GM21529 (cell line): ENCODE measurements at regions not wholly inside any gene's neighbourhood (a gene's known extent, or its start where the extent isn't known, plus 50 kb on each side); places are given as distances from the start of the nearest gene placed in this dataset.

Experiments used
- ATAC-seq: cut with Tn5 transposase; IDR thresholded peaks from one replicate; pipeline ENCODE4 v1.9.1; 2021; ENCODE audit not compliant: unreplicated experiment

GRCh38 chr9:1201262-1201661, 151.1 kb downstream of the DMRT2 start:
- no peak for ATAC-seq

- no peak for ATAC-seq
Observed at GRCh38 chr9:1201901-1202300, 151.7 kb downstream of the DMRT2 start.

- ATAC-seq: no peak
Observed at GRCh38 chr9:1202512-1203280, 152.5 kb downstream of the DMRT2 start.

- no peak for ATAC-seq
Observed at GRCh38 chr9:1207686-1208085, 157.5 kb downstream of the DMRT2 start.

- ATAC-seq: no peak
Observed at GRCh38 chr9:1208157-1208556, 158.0 kb downstream of the DMRT2 start.

- ATAC-seq: no peak
Observed at GRCh38 chr9:1210954-1211353, 160.8 kb downstream of the DMRT2 start.

- ATAC-seq: no peak
Observed at GRCh38 chr9:1216532-1216931, 166.4 kb downstream of the DMRT2 start.

- ATAC-seq: no peak
Observed at GRCh38 chr9:1217076-1217475, 166.9 kb downstream of the DMRT2 start.

- no peak for ATAC-seq
Observed at GRCh38 chr9:1219284-1219683, 169.1 kb downstream of the DMRT2 start.

- no peak for ATAC-seq
Observed at GRCh38 chr9:1221298-1221697, 171.1 kb downstream of the DMRT2 start.

- no peak for ATAC-seq
Observed at GRCh38 chr9:1222511-1222910, 172.4 kb downstream of the DMRT2 start.

- no peak for ATAC-seq
Observed at GRCh38 chr9:1231998-1232919, 182.1 kb downstream of the DMRT2 start.

- ATAC-seq: no peak
Observed at GRCh38 chr9:1233568-1233967, 183.4 kb downstream of the DMRT2 start.

- ATAC-seq: no peak
Observed at GRCh38 chr9:1235650-1236049, 185.5 kb downstream of the DMRT2 start.

GRCh38 chr9:1236061-1236460, 185.9 kb downstream of the DMRT2 start:
- ATAC-seq: no peak

GRCh38 chr9:1238407-1238806, 188.2 kb downstream of the DMRT2 start:
- no peak for ATAC-seq

- no peak for ATAC-seq
Observed at GRCh38 chr9:1248743-1249142, 198.6 kb downstream of the DMRT2 start.

GRCh38 chr9:1253064-1253979, 203.2 kb downstream of the DMRT2 start:
- ATAC-seq: no peak

GRCh38 chr9:1254071-1254470, 203.9 kb downstream of the DMRT2 start:
- ATAC-seq: no peak

GRCh38 chr9:1256178-1256577, 206.0 kb downstream of the DMRT2 start:
- ATAC-seq: no peak

GRCh38 chr9:1261266-1261665, 211.1 kb downstream of the DMRT2 start:
- no peak for ATAC-seq
